Effector CD8-positive, alpha-beta T cell (primary cell): ENCODE measurements at regions not wholly inside any gene's neighbourhood (a gene's known extent, or its start where the extent isn't known, plus 50 kb on each side); places are given as distances from the start of the nearest gene placed in this dataset.

Source experiments
- DNase-seq: peaks from one replicate; lab custom pipeline; 2025; lab: John Stamatoyannopoulos, UW

GRCh38 chr2:64704161-64704560 is 50.4 kb upstream of the SERTAD2 start:
- no peak for DNase-seq

GRCh38 chr2:64704996-64705395 is 51.3 kb upstream of the SERTAD2 start:
- no peak for DNase-seq

GRCh38 chr2:64707276-64707675 is 53.6 kb upstream of the SERTAD2 start:
- DNase-seq: no peak

GRCh38 chr2:64708829-64709228 is 55.1 kb upstream of the SERTAD2 start:
- no peak for DNase-seq

- DNase-seq: no peak
Observed at GRCh38 chr2:64711252-64711800, 57.6 kb upstream of the SERTAD2 start.

GRCh38 chr2:64713686-64714085 is 60.0 kb upstream of the SERTAD2 start:
- DNase-seq: no peak

GRCh38 chr2:64716569-64716968 is 62.9 kb upstream of the SERTAD2 start:
- DNase-seq: no peak

GRCh38 chr2:64718250-64718885 is 64.7 kb upstream of the SERTAD2 start:
- no peak for DNase-seq

- no peak for DNase-seq
Observed at GRCh38 chr2:64720535-64721319, 67.0 kb upstream of the SERTAD2 start.

GRCh38 chr2:64721320-64721623 is 67.6 kb upstream of the SERTAD2 start:
- no peak for DNase-seq

- DNase-seq: no peak
Observed at GRCh38 chr2:64722291-64723044, 68.8 kb upstream of the SERTAD2 start.

- no peak for DNase-seq
Observed at GRCh38 chr2:64727013-64727767, 73.5 kb upstream of the SERTAD2 start.

- no peak for DNase-seq
Observed at GRCh38 chr2:64727843-64728463, 74.2 kb upstream of the SERTAD2 start.

GRCh38 chr2:64730551-64731262 is 77.0 kb upstream of the SERTAD2 start:
- peak; percentile 33 for DNase-seq

- no peak for DNase-seq
Observed at GRCh38 chr2:64731263-64731643, 77.5 kb upstream of the SERTAD2 start.

- no peak for DNase-seq
Observed at GRCh38 chr2:64731746-64732145, 78.0 kb upstream of the SERTAD2 start.

- DNase-seq: no peak
Observed at GRCh38 chr2:64732146-64732545, 78.4 kb upstream of the SERTAD2 start.

GRCh38 chr2:64735504-64735903 is 81.8 kb upstream of the SERTAD2 start:
- DNase-seq: no peak

GRCh38 chr2:64737547-64737946 is 83.8 kb upstream of the SERTAD2 start:
- no peak for DNase-seq

GRCh38 chr2:64738026-64738425 is 84.3 kb upstream of the SERTAD2 start:
- no peak for DNase-seq

GRCh38 chr2:64742678-64743077 is 89.0 kb upstream of the SERTAD2 start:
- DNase-seq: no peak
